Cerebellar nuclear complex (tissue), 1 donor: ENCODE measurements at regions not wholly inside any gene's neighbourhood (a gene's known extent, or its start where the extent isn't known, plus 50 kb on each side); places are given as distances from the start of the nearest gene placed in this dataset.

Experiments used
- DNase-seq, 2 experiments: peaks; one replicate each; lab custom pipeline; 2025; lab: John Stamatoyannopoulos, UW

DNA sequence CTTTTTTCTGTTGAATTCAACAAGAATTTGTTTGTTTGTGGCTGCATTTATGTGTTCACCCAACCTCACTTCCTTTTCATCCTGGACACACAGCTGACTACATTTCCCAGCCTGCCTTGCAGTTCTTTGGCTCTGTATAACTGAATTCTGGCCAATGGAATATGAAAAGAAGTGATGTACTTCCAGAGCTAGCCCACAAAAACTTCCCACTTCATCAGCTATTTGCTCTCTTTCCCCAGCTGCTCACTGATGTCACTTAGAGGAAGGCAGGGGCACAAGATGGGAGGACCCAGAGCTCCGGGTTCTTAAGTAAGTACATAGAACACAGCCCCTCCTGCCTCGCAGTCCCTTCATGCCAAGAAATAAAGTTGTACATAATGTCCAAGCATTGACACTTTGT lies 235.0 kb upstream of the FGGY start:
- no peak for DNase-seq

DNA sequence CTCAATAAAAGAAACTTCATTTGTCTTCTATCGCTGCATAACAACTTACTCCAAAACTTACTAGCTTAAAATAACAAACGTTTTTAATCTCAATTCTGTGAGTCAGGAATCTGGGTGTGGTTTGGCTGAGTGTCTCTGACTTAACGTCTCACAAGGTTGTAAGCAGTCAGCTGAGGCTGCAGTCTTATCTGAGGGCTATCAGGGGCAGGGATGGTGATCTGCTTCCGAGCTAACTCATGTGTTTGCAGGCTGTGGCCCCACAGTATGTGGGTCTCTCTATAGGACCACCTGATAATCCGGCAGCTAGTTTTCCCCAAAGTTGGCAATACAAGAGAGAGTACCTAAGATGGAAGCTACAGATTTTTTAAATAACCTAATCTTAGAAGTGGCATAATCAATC lies 234.2 kb upstream of the FGGY start:
- no peak for DNase-seq

DNA sequence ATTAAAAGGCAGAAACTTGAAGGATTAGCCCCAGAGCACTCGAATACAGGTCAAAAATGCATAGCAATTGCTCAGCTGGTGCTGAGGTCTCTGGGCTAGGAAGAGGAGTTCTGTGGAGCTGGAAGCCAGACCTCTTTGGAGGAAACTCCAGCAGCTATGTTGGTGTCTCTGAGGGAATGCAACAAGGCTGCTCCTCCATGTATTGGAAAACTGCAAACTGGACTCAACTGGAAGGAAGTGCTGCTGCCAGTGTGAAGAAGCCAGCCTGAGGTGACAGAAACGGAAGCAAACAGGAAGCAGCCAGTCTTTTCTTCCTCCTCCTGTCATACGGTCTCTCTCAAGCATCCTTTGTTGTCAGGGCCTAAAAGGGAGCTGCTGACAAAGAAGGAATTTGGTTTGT lies 233.4 kb upstream of the FGGY start:
- no peak for DNase-seq

DNA sequence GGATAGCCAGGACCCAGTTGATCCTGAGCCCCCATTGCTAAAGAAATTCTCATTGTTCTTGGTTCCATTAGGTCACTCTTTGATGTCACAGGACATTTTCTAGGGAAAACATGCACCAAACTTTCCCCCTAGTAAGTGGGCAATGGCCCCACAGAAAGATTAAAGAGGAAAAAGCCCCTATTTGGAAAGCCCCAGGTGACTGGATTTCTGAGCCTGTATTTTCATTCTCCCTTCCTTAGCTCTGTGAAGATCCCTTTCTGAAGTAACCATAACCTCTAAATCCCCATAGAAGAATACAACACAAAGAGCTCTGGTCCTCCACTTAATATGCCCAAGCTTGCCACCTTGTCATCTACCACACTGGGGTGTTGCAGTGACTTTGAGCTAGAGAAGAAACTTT lies 232.3 kb upstream of the FGGY start:
- no peak for DNase-seq

DNA sequence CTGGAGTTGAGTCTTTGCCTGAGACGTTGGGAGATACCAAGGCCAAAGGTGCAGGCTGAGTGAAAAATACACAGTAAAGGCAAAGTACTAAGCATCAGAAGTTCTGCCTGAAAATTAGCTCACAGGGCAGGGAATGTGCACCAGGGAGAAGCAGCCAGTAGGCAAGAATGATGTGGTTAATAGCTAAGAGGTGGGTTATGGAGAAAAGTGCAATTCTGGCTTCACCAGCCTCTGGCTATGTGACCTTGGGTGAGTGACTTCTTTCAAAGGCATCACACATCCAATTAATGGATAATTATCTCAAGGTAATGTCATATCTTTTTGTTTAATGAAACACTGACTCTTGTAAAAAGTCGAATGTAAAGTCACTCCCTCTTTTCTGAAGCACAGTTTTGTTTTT lies 230.7 kb upstream of the FGGY start:
- DNase-seq: no peak

DNA sequence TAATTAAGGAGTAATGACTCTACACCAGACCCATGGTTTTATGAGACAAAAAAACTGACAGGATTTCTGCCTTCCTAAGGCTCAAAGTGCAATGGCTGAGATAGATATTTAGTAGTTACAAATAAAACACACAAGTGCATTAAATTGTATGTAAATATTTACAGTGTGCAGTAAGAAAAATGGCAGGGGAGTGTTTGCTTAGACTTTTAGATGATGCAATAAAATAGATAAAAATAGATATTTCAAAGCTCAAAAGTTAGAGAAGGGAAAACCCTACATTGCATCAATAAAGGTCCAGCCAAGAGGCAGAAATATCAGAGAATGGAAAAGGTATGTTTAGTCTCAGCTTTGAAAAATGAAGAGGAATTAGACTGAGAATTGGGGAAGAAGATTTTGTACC lies 226.3 kb upstream of the FGGY start:
- no peak for DNase-seq

DNA sequence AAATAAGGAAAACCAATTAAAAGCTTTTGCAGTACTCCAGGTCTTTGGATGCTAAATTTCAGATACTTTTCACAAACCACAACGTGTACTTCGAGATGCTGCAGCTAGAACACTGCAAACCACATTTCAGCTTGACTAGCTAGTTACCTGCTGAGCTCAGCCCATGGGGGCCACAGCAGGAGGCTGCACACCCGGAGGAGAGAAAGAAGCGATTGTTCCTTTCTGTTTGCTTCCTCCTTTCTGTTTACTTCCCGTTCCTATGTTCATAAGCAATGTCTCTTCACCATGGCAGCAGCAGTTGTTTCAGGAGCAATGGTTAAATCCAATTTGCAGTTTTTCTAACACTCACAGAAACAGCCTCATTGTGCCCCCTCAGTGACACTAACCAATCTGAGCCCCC lies 225.6 kb upstream of the FGGY start:
- no peak for DNase-seq

DNA sequence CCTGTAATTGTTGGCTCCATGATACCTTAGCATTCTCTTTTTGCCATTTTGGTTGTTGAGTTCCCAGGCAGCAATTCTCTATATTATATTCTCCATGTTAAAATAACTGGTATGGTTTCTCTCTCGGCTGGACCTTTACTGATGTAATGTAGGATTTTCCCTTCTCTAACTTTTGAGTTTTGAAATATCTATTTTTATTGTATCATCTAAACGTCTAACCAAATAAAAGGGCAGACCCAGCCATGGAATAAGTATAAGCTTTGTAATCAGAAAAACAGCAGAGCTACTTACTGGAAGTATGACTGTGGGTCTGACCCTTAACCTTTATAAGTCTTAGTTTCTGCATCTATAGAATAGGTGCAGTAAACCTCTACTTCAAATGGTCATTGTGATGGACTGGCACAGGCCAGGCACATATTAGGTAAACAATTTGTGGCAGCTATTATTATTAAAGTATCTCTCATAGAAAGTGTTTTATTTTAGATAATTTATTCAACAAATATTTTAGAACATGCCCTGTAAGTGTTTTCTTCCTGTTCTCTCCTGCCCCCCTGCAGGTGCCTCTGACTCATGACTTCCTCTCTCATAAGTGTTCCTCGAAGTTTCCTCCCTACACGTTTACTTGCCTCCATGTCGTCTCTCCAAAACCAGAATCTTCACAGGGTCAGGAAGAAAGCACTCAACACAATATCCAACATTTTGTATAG lies 224.9 kb upstream of the FGGY start:
- DNase-seq: no peak

DNA sequence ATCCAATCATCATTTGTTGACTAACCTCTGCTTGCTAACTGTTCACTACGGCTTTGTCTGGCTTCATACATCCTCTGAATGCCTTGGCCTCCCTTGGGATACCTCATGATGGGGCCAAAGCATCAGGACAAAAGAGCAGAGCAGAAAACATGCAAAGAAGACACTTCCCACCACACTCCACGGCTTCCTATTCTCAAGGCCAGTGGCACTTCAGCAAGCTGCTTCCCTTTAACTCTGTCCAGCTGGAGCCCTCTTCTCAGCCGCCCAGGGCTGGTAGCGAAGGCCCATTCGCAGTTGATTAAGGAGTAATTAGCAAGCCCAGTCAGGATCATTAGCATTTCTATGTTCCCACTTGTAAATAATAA lies 224.3 kb upstream of the FGGY start:
- DNase-seq: no peak

DNA sequence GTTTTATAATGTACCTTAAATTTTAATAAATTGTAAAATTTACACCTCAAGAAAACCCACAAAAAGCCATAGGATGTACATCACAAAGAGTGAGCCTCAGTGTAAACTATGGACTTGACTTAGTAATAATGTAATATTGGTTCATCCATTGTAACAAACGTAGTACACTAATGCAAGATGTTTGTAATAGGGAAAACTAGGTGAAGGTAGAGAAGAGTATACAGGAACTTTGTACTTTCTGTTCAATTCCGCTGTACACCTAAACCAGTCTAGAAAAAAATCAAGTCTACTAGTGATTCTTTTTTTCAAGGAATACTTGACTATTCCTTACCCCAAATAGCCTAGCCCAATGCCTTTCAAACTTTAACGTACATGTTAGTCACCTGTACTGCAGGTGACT lies 222.3 kb upstream of the FGGY start:
- no peak for DNase-seq

DNA sequence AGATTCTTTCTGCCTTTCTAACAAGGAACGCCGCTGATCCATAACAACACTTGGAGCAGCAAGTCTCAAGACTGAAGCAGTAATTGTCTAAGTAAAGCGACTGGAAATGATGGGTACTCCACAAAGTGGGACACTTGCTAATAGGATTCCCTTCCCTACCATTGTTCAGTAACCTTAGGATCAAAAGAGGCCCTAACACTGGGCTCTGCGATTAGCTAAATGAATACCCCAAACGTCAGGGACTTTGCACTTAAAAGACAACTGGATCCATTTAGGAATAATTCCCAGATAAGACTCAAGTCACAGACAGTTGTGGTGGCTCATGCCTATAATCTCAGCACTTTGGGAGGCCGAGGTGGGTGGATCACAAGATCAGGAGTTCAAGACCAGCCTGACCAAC lies 221.9 kb upstream of the FGGY start:
- no peak for DNase-seq

DNA sequence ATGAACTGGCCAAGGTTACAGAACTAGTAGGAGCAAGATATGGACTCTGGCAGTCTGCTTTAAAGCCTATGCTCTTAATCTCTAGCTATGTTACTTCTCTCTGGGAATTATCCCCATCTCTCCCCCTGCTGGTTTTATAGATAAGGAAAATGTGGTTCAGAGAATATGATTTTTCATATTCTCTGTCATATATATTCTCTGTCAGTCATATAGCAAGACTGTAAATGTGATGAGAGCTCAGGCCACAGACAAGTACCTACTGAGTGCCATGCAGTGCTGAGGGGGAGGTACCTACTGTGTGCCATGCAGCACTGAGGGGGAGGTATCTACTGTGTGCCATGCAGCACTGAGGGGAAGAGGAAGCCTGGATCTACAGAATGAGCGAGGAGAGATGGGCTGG lies 220.3 kb upstream of the FGGY start:
- no peak for DNase-seq

DNA sequence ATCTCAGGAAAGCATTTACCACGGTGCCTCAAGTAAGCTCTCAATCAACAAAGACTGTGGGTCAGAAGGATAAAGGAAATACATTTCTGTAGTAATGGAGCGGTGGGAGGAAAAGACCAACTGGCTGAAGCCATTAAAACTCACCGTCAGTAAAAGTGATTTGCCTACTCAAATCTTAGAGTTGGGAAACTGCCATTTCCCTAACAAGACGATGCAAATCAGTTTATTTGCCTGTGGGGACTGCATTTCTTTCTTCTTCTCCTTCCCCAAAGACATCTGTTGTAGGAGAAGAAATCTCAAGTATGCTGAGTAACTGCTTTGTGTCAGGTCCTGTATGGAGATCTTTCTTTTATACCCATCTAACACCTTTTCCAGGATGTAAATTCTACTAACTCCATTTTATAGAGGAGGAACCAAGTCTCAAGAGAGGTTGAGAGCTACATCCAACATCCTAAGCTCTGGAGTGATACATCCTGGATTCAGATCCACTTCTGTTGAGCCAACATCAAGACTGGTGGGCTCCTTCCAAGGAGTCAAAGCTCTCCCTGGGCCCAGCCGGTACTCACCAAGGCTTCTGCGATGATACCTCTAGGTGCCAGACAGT lies 219.3 kb upstream of the FGGY start:
- DNase-seq: no peak

DNA sequence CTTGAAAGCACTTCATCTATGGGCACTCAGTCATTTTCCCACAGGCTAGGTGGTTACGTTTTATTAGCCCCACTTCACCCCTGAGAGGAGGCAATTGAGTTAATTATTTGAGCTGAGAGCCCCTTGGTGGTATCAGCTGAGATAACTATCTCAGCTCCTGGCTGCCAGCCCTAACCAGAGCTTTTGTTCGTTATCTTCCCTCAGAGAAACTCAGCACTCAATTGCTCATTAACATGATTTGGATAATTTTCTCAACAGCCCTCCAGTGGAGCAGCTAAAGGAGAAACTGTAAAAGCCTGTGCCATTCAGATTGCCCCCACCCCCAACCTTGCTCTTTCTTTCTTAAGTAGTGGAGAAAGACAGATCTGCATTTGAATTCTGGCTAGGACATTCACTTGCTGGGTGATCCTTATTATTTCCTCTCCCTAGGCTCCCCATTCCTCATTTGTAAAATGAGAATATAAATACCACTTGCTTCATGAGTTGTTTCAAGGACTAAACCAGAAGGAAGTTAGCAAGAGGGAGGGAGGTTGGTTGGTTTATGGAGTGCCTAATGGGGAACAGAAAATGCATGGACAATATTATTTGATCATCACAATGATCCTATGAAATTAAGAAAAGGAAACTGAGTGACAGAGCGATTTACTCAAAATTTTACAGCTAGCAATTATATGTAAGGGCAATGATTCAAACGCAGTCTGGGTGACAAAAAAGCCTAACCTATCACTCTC lies 218.7 kb upstream of the FGGY start:
- no peak for DNase-seq

DNA sequence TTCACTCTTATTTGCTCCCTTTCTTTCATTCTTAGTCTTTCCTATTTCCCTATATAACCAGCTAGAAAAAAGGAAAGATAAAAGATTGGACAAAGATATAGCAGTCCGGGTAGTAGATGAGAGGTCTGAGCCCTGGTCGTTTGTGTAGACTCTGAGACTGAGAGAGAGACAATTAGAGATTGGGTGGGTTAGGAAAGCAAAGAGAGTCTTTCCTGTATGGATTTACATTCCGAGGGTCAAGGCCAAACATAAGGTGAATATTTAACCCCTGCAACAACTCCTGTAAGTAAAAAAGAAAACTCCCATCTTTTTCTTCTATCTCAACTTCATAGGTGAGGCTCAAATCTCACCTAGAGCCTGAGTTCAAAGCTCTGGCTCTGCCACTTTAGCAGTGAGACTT lies 218.0 kb upstream of the FGGY start:
- DNase-seq: no peak

DNA sequence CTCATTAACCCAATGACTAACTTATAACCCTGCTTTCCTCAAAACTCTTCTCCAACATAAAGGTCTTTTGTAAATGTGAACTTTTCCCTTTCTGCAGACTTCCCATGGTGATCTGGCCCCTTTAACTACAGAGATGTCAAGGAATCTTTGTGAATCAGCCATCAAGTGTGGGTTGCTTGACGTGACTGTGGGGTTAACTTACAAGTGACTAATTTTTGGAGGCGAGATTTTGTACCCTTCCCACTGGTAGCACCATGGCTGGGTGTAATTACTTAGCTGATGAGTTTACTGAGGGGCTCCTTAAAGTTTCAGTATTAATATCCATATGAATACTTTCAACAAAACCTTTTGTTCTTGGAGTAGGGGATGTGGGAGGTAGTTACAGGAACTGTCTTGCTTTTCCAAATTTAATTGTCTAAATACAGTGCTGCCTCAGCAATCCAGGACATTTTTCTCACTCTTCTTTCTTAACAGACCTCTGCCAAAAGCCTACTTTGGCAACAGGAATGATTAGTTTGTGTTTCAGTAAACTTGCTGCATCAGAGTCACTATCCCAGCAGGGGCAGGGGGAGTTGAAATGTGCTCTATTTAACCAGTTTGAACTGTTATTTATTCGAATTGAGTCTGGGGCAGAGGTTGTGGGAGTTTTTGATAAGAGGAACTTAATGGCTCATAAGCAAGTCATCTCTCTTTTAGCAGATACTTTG lies 217.3 kb upstream of the FGGY start:
- no peak for DNase-seq

DNA sequence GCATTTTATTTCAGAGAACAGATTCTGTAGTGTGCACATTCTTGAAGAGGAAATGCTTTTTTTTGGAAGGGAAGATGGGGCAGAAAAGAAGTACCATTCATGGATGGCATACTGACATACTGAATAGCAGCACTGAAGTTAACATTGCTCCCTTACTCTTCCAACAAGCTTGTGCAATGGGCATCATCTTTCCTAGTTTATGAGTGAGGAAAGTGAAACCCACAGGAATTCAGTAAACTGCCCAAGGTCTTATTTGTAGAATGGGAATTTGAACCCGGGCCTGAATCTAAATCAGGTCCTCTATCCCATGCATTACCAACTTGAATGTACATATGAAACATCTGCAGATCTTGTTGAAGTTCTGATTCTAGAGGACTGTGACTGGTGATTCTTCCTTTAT lies 215.7 kb upstream of the FGGY start:
- DNase-seq: no peak

DNA sequence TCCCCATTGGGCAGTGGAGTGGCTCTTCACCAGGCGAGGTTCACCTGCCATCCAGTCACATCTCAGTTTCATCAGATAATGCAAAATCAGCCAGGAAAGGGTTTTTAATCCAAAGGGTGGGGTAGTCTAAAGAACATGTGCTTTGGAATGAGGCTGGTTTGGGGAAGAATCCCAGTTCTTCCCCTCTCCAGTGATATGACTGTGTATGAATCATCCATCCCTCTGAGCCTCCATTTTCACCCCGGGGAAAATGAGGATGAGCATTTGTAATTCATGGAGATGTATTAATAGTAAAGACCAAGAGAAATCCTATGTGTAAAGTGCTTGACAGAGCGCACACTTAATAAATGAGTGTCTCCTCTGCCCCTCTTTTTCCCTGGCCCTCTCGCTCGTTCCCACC lies 215.1 kb upstream of the FGGY start:
- no peak for DNase-seq

DNA sequence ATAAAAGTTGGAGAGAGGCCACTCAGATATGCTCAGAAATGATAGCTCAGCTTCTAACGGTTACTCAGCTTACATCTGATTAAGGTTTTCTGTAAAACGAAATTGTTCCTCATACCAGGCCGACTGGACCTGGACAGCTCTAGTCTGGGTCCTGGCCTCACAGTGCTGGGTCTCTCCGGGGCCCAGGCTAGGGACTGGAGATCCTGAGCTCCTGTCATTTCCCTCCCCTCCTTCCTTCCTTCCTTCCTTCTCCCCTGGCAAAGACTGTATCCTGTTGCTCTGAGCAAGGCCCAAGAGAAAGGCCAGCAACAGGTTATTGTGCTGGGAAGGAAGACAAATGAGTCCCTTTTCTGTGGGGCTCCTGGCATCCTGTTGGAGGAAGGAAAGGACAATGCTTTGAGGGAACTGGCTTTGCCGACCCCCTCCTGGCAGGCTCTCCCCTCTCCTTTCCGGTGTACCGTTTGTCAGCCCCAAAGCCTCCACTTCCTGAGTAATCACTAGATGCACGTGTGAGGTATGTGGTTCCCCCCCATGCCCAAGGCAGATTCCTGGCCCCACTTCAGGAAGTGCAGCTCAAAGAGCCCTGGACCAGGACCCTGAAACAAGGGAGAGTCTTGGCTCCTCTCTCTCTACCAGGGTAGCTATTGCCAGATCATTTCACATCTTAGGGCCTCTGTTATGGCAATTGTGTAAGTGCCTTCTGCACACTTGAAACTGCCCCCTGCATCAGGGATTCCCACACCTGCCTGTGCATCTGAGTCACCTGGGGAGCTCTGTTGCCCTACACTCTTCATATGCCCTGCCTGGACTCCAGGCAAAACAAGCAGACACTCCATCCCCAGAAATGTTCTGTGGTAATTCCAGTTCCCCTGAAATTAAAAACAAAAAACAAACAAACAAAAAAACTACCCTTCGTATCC lies 212.7 kb upstream of the FGGY start:
- DNase-seq: no peak

DNA sequence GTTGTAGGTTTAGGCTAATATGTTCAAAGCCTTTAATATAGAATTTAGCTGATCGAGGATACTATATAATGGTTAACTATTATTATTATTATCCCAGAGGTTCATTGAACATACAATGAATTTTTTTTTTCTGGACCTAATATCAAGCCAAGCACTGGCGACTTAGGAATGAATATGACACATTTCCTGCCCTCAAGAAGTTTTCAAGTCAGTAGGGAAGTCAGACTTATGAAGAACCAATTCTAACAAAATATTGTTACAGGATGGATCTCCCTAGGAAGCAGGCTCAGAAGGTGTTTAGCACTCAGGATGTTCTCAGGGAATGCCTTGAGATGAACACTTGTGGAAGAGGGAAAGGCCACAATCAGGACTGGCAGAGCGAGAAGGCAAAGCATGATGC lies 211.8 kb upstream of the FGGY start:
- DNase-seq: no peak

DNA sequence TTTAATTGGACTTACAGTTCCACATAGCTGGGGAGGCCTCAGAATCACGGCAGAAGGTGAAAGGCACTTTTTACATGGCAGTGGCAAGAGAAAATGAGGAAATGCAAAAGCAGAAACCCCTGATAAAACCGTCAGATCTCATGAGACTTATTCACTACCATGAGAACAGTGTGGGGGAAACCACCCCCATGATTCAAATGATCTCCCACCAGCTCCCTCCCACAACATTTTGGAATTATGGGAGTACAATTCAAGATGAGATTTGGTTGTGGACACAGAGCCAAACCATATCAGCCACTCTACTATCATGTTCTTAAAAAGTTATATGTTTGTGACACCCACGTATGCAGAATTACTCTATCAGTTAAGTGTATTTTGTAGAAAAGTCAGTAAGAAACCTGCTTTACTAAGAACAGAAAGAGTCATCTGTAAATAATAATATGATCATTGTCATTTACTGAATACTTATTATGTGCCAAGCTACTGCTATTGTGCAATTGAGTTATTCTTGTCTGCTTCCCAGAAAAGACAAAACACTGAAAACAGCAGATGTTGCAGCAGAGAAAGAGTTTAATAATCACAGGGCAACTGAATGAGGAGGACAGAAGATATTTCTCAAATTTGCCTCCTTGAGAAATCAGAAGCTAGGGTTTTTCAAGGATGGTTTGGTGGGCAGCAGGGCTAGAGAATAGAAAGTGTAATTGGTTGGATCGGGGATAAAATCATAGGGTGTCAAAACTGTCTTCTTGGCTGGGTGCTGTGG lies 207.7 kb upstream of the FGGY start:
- DNase-seq: no peak
